H9 (cell line): ENCODE measurements at regions not wholly inside any gene's neighbourhood (a gene's known extent, or its start where the extent isn't known, plus 50 kb on each side); places are given as distances from the start of the nearest gene placed in this dataset.

Experiments
- DNase-seq: peaks from one replicate; pipeline ENCODE4 v3.0.0-alpha.2; 2017
- H2AFZ ChIP-seq: one replicate; pipeline ENCODE4 v1.6.1; 2013; ENCODE audit warnings: mild to moderate bottlenecking, low read length, control low read depth, moderate library complexity
- H2AK5ac ChIP-seq: 2 replicates; pipeline ENCODE4 v1.6.1; 2013; ENCODE audit warnings: low read length, control low read depth, mixed read lengths; ENCODE audit not compliant: insufficient read length
- H2BK120ac ChIP-seq: one replicate; pipeline ENCODE4 v1.6.1; 2013; ENCODE audit warnings: low read depth, mild to moderate bottlenecking, low read length, control low read depth, inconsistent platforms; ENCODE audit not compliant: poor library complexity, severe bottlenecking
- H2BK12ac ChIP-seq: 2 replicates; pipeline ENCODE4 v1.6.1; 2013; ENCODE audit warnings: low read length, control low read depth, mixed read lengths, low read depth; ENCODE audit not compliant: insufficient read length
- H2BK15ac ChIP-seq: 2 replicates; pipeline ENCODE4 v1.6.1; 2013; ENCODE audit warnings: low read depth, low read length, control low read depth
- H2BK20ac ChIP-seq: one replicate; pipeline ENCODE4 v1.6.1; 2013; ENCODE audit warnings: low read depth, mild to moderate bottlenecking, low read length, control low read depth, inconsistent platforms; ENCODE audit not compliant: poor library complexity, severe bottlenecking
- H2BK5ac ChIP-seq: 2 replicates; pipeline ENCODE4 v1.6.1; 2013; ENCODE audit warnings: low read length, control low read depth, mixed read lengths; ENCODE audit not compliant: insufficient read length
- H3K14ac ChIP-seq: 2 replicates; pipeline ENCODE4 v1.6.1; 2013; ENCODE audit warnings: low read length, control low read depth; ENCODE audit not compliant: insufficient read depth
- H3K18ac ChIP-seq: 2 replicates; pipeline ENCODE4 v1.6.1; 2013; ENCODE audit warnings: low read depth, mild to moderate bottlenecking, mixed read lengths, low read length, control low read depth; ENCODE audit not compliant: insufficient read length
- H3K23ac ChIP-seq: 2 replicates; pipeline ENCODE4 v1.6.1; 2013; ENCODE audit warnings: low read length, control low read depth, mixed read lengths, low read depth; ENCODE audit not compliant: insufficient read length
- H3K23me2 ChIP-seq: 2 replicates; pipeline ENCODE4 v1.6.1; 2013; ENCODE audit warnings: low read depth, mild to moderate bottlenecking, mixed read lengths, low read length, control low read depth; ENCODE audit not compliant: insufficient read length, poor library complexity, severe bottlenecking
- H3K27ac ChIP-seq: 2 replicates; pipeline ENCODE4 v1.5.1; 2013; ENCODE audit warnings: low read length, control low read depth, mixed read lengths, low read depth; ENCODE audit not compliant: insufficient read length
- H3K27me3 ChIP-seq: 2 replicates; pipeline ENCODE4 v1.6.1; 2013; ENCODE audit warnings: low read length, control low read depth, inconsistent platforms; ENCODE audit not compliant: insufficient read depth
- H3K4ac ChIP-seq: 2 replicates; pipeline ENCODE4 v1.6.1; 2013; ENCODE audit warnings: low read depth, mild to moderate bottlenecking, control low read depth, inconsistent platforms, low read length, moderate library complexity
- H3K4me1 ChIP-seq: 2 replicates; pipeline ENCODE4 v1.6.1; 2013; ENCODE audit warnings: low read length, control low read depth, inconsistent platforms; ENCODE audit not compliant: insufficient read depth
- H3K4me2 ChIP-seq: 2 replicates; pipeline ENCODE4 v1.6.1; 2013; ENCODE audit warnings: low read length, control low read depth, mixed read lengths; ENCODE audit not compliant: insufficient read length, insufficient read depth
- H3K56ac ChIP-seq: 2 replicates; pipeline ENCODE4 v1.6.1; 2013; ENCODE audit warnings: low read depth, mild to moderate bottlenecking, mixed read lengths, low read length, control low read depth; ENCODE audit not compliant: insufficient read length
- H3K79me1 ChIP-seq: 2 replicates; pipeline ENCODE4 v1.6.1; 2013; ENCODE audit warnings: low read depth, mild to moderate bottlenecking, moderate library complexity, low read length, control low read depth, inconsistent platforms; ENCODE audit not compliant: insufficient read depth, poor library complexity, severe bottlenecking
- H3K79me2 ChIP-seq: 2 replicates; pipeline ENCODE4 v1.6.1; 2013; ENCODE audit warnings: low read length, control low read depth, inconsistent platforms; ENCODE audit not compliant: insufficient read depth
- H3K9ac ChIP-seq: 2 replicates; pipeline ENCODE4 v1.6.1; 2013; ENCODE audit warnings: low read length, control low read depth, mixed read lengths; ENCODE audit not compliant: insufficient read length; ENCODE audit errors: extremely low read depth
- H3K9me3 ChIP-seq: one replicate; pipeline ENCODE4 v1.6.1; 2013; ENCODE audit warnings: low read depth, low read length, inconsistent platforms; ENCODE audit not compliant: control insufficient read depth
- H3T11ph ChIP-seq: one replicate; pipeline ENCODE4 v1.6.1; 2013; ENCODE audit warnings: mild to moderate bottlenecking, low read length, control low read depth, inconsistent platforms
- H4K20me1 ChIP-seq: one replicate; pipeline ENCODE4 v1.6.1; 2013; ENCODE audit not compliant: control insufficient read depth, insufficient read length, insufficient read depth
- H4K5ac ChIP-seq: 2 replicates; pipeline ENCODE4 v1.6.1; 2013; ENCODE audit warnings: low read depth, mild to moderate bottlenecking, mixed read lengths, low read length, control low read depth; ENCODE audit not compliant: insufficient read length
- H4K8ac ChIP-seq: replicated peaks from 2 replicates; pipeline ENCODE4 v1.6.1; 2013; ENCODE audit warnings: low read length, control low read depth, mixed read lengths, low read depth; ENCODE audit not compliant: insufficient read length
- H4K91ac ChIP-seq: 2 replicates; pipeline ENCODE4 v1.6.1; 2013; ENCODE audit warnings: low read depth, mild to moderate bottlenecking, moderate library complexity, mixed read lengths, low read length, control low read depth; ENCODE audit not compliant: insufficient read length
- H3K27ac Mint-ChIP-seq, 3 experiments: 2 replicates in 2 of 3; 3 replicates in 1 of 3; pipeline ENCODE4 v1.8.0; 2020 to 2021; ENCODE audit warnings: mixed read lengths in 3 of 3, mild to moderate bottlenecking in 1 of 3, moderate library complexity in 1 of 3
- H3K27me3 Mint-ChIP-seq: 2 replicates; pipeline ENCODE4 v1.8.0; 2021; ENCODE audit warnings: low read depth, mild to moderate bottlenecking, moderate library complexity, mixed read lengths
- H3K36me3 Mint-ChIP-seq, 3 experiments: 2 replicates in 2 of 3; 3 replicates in 1 of 3; pipeline ENCODE4 v1.8.0; 2020 to 2021; ENCODE audit warnings: low read depth in 3 of 3, mixed read lengths in 3 of 3; ENCODE audit not compliant: insufficient read depth in 1 of 3
- H3K4me1 Mint-ChIP-seq, 2 experiments: 2 replicates each; pipeline ENCODE4 v1.8.0; 2020; ENCODE audit warnings: mixed read lengths in 2 of 2
- H3K4me3 Mint-ChIP-seq, 2 experiments: 2 replicates in 1 of 2; 3 replicates in 1 of 2; pipeline ENCODE4 v1.8.0; 2020 to 2021; ENCODE audit warnings: mild to moderate bottlenecking in 2 of 2, mixed read lengths in 2 of 2, moderate library complexity in 1 of 2
- H3K9me3 Mint-ChIP-seq, 2 experiments: 2 replicates in 1 of 2; 3 replicates in 1 of 2; pipeline ENCODE4 v1.8.0; 2020; ENCODE audit warnings: mild to moderate bottlenecking in 2 of 2, mixed read lengths in 2 of 2, moderate library complexity in 1 of 2
- CTCF ChIP-seq: fragments of 200-600 bp; sonication (generic); conservative IDR thresholded peaks from 3 replicates; pipeline ENCODE4 v1.8.0; 2021; ENCODE audit warnings: antibody characterized with exemption, mild to moderate bottlenecking
- WGBS: extraction: QIAGEN DNeasy Blood & Tissue Kit; methylation state at CpG from one replicate; pipeline ENCODE4 v1.1.7; 2013; ENCODE audit warnings: missing lambda C conversion rate, low lambda C conversion rate, mixed read lengths; ENCODE audit not compliant: insufficient read length; ENCODE audit errors: extremely low coverage; 5-methylcytosine and 5-hydroxymethylcytosine counted together

- Histone ChIP-seq H3K9ac (no peak overlapping the region), H4K5ac (no peak overlapping the region), H2AK5ac (no peak overlapping the region), H3K27me3 (no peaks in the 10 kb centered on the region), H4K20me1 (no peaks in the 10 kb centered on the region), H3K23ac (no peak overlapping the region), H3K14ac (no peak overlapping the region), H3K4me2 (peak overlapping the region; percentile 9), H2BK20ac (no peak overlapping the region), H3K27ac (peak overlapping the region; percentile 93), H3K4me1 (peaks cover 2% of the 10 kb centered on the region; the same call in 1 of the 2 replicates), H4K8ac (no peak overlapping the region), H2BK15ac (no peak overlapping the region), H2AFZ (no peak overlapping the region), H3K4ac (no peak overlapping the region), H2BK12ac (no peak overlapping the region), H2BK5ac (no peak overlapping the region), H3K23me2 (no peaks in the 10 kb centered on the region), H3K9me3 (peaks cover 6% of the 10 kb centered on the region), H3K79me1 (no peaks in the 10 kb centered on the region), H3K18ac (no peak overlapping the region), H4K91ac (no peak overlapping the region), H3K79me2 (no peaks in the 10 kb centered on the region), H3K56ac (no peak overlapping the region), H3T11ph (no peak overlapping the region), H2BK120ac (no peak overlapping the region)
- no peak for TF ChIP-seq CTCF
- Mint-ChIP-seq H3K9me3 (peaks cover 16 to 30% of the 10 kb centered on the region in 2 experiments), H3K36me3 (peaks cover 23 to 32% (median 30%) of the 10 kb centered on the region in 3 experiments), H3K27ac (peak overlapping the region; percentile 86 to 96 (median 91)), H3K4me1 (peaks cover 38 to 44% of the 10 kb centered on the region in 2 experiments), H3K4me3 (peak overlapping the region in 1 of 2 experiments; percentile 23; a peak in 2 of 5 replicates), H3K27me3 (no peaks in the 10 kb centered on the region)
- no CpG with 5 or more reads among the region's 2 CpGs for WGBS
- peak; percentile 92 for DNase-seq
Measured at GRCh38 chr12:46669720-46670119, 156.1 kb downstream of the SLC38A4 start.
